ENCODE measurements at regions not wholly inside any gene's neighbourhood (a gene's known extent, or its start where the extent isn't known, plus 50 kb on each side); places are given as distances from the start of the nearest gene placed in this dataset.
A peak's percentile ranks its signal among the peaks of the same experiment; 100 is the strongest.

DNA sequence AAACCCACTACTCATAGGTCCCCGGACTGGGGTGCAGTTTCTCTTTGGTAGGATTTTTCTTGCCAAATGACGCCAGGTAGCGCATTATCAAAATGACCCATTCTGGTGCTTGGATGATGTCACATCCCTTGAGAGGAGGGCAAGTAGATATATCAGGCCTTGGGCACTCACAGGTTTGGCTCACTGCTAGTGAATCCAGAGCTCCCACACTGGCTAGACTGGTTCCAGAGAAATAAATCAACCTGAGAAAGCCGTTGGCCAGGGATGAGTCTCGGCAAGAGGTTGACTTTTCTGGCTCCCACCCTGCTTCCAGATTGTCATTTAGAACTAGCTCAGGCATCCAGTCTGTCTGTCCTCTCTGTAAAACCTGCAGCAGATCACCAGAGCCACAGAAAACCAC, 188.4 kb upstream of the MAF start:
- H3K36me3 ChIP-seq (ENCODE audit: control insufficient read depth, insufficient read depth, low read length), result no peaks in the 10 kb centered on the region
- WGBS, 2 experiments, result 82 to 85% methylated on average over 5 of the region's 5 CpGs
- no peaks in the 10 kb centered on the region for H3K4me1 ChIP-seq (ENCODE audit: control insufficient read depth, insufficient read depth, low read length)
- no peaks in the 10 kb centered on the region for H3K9me3 ChIP-seq (ENCODE audit: control insufficient read depth, low read length)
- no peak overlapping the region for H3K27ac ChIP-seq (ENCODE audit: insufficient read depth, low read depth, low read length, poor library complexity, severe bottlenecking)
- no peaks in the 10 kb centered on the region for H3K27me3 ChIP-seq (ENCODE audit: control insufficient read depth, insufficient read depth, low read length, poor library complexity, severe bottlenecking)
- no peak overlapping the region for H3K4me3 ChIP-seq (ENCODE audit: insufficient read depth, low read depth, low read length)

DNA sequence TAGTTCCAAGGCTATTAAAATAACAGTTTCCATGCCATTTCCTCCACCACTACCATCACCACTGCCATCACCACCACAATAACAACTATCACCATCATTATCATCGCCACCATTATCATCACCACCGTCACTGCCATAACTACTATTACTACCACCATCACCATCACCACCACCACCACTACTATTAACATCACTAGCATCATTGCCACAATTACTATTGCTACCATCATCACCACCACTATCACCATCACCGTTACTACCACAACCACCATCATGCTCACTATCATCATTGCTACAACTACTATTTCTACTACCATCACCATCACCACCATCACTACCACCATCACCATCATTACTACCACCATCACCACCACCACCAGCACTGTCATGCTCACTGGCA, 185.9 kb upstream of the MAF start:
- 90 to 92% methylated on average over 3 of the region's 3 CpGs for WGBS, 2 experiments
- Histone ChIP-seq H3K27ac (ENCODE audit: insufficient read depth, low read depth, low read length, poor library complexity, severe bottlenecking) (no peak overlapping the region), H3K27me3 (ENCODE audit: control insufficient read depth, insufficient read depth, low read length, poor library complexity, severe bottlenecking) (no peaks in the 10 kb centered on the region), H3K36me3 (ENCODE audit: control insufficient read depth, insufficient read depth, low read length) (no peaks in the 10 kb centered on the region), H3K4me3 (ENCODE audit: insufficient read depth, low read depth, low read length) (no peak overlapping the region), H3K9me3 (ENCODE audit: control insufficient read depth, low read length) (no peaks in the 10 kb centered on the region), H3K4me1 (ENCODE audit: control insufficient read depth, insufficient read depth, low read length) (no peaks in the 10 kb centered on the region)

DNA sequence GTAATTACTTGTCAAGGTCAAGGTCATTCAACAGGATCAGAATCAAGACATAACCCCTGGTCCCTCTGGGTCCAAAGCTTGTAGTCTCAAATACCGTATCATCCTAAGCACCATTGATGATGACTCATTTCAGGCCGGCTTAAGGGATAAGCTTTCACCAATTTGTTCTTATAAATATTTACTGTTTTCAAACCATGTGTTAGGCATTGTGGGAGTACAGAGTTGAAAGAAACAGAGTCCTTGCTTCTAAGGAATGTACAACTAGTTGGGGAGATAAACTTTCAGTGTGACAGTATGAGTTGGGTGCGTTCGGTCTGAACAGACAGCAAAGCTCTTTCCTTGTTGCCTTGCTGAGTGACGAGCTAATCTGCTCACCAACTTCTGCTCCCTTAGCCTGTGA, 183.5 kb upstream of the MAF start:
- H3K4me3 ChIP-seq (ENCODE audit: insufficient read depth, low read depth, low read length), result no peak overlapping the region
- no peak overlapping the region for H3K27ac ChIP-seq (ENCODE audit: insufficient read depth, low read depth, low read length, poor library complexity, severe bottlenecking)
- no peaks in the 10 kb centered on the region for H3K9me3 ChIP-seq (ENCODE audit: control insufficient read depth, low read length)
- 94 to 100% methylated on average over 4 to 5 of the region's 5 CpGs for WGBS, 2 experiments
- no peaks in the 10 kb centered on the region for H3K36me3 ChIP-seq (ENCODE audit: control insufficient read depth, insufficient read depth, low read length)
- H3K27me3 ChIP-seq (ENCODE audit: control insufficient read depth, insufficient read depth, low read length, poor library complexity, severe bottlenecking), result no peaks in the 10 kb centered on the region
- H3K4me1 ChIP-seq (ENCODE audit: control insufficient read depth, insufficient read depth, low read length), result no peaks in the 10 kb centered on the region

DNA sequence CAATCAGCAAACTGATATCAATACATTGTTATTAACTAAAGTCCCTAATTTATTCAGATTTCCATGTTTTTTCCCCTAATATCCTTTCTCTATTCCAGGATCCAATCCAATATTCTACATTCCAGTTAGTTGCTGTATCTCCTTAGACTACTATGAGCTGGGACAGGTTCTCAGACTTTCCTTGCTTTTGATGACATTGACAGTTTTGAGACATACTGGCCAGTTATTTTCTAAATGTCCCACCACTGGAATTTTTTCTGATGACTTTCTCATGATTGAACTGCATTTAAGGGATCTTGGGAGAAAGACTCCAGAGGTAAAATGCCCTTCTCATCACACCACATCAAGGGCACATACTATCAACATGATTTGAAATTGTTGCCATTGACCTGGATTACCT, 177.1 kb upstream of the MAF start:
- Histone ChIP-seq H3K4me1 (ENCODE audit: control insufficient read depth, insufficient read depth, low read length) (no peaks in the 10 kb centered on the region), H3K4me3 (ENCODE audit: insufficient read depth, low read depth, low read length) (no peak overlapping the region), H3K36me3 (ENCODE audit: control insufficient read depth, insufficient read depth, low read length) (no peaks in the 10 kb centered on the region), H3K27me3 (ENCODE audit: control insufficient read depth, insufficient read depth, low read length, poor library complexity, severe bottlenecking) (no peaks in the 10 kb centered on the region), H3K9me3 (ENCODE audit: control insufficient read depth, low read length) (no peaks in the 10 kb centered on the region), H3K27ac (ENCODE audit: insufficient read depth, low read depth, low read length, poor library complexity, severe bottlenecking) (no peak overlapping the region)

DNA sequence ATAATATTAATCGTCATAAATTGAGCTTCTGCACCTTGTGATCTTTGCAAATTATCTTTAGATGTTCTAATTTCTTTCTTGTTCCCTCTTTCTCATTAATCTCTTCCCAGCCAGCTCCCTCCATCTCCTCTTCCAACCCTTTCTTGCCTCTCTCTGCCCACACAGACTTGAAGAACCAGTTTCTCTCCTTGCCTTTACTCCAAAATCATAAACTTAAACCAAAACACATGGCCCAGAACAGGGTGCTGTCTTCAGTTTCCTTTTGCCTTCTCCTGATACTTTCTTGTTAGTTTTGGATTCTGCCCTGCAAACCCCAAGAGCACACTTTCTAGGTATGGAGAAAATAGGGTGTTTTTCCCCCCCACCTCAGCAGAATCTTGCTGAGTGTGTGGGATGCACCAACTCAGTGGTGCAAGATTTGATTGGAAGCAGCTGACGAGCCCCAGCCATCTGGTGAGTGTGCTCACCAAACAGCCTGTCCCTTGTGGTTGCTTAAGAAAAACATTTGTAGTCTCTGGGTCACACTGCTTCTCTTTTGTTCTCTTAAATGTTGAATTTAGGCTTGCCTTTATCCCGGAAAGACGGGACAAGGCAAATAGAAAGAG, 175.8 kb upstream of the MAF start:
- Histone ChIP-seq H3K36me3 (ENCODE audit: control insufficient read depth, insufficient read depth, low read length) (no peaks in the 10 kb centered on the region), H3K27me3 (ENCODE audit: control insufficient read depth, insufficient read depth, low read length, poor library complexity, severe bottlenecking) (no peaks in the 10 kb centered on the region), H3K9me3 (ENCODE audit: control insufficient read depth, low read length) (no peaks in the 10 kb centered on the region), H3K4me1 (ENCODE audit: control insufficient read depth, insufficient read depth, low read length) (no peaks in the 10 kb centered on the region), H3K27ac (ENCODE audit: insufficient read depth, low read depth, low read length, poor library complexity, severe bottlenecking) (no peak overlapping the region), H3K4me3 (ENCODE audit: insufficient read depth, low read depth, low read length) (no peak overlapping the region)
- WGBS, 2 experiments, result 56 to 59% methylated on average over 4 of the region's 4 CpGs

DNA sequence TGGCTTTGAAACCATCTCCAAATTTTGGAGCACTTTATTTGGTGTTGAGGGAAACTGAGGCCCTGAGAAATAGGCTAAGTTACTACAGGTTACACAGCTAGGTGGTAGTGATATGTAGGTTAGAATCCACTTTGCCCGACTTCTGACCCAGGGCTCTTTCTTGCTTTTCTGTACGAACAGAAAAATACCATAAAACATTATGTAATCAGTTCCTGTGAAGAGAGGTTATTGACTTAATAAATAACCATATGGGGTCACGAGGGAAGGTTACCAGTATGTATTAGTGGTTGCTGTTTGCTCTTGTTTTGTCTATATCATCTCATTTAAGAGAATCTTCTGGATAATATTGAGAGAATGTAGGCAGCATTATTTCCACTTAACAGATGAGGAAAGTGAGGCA, 172.2 kb upstream of the MAF start:
- H3K27me3 ChIP-seq (ENCODE audit: control insufficient read depth, insufficient read depth, low read length, poor library complexity, severe bottlenecking), result no peaks in the 10 kb centered on the region
- H3K4me1 ChIP-seq (ENCODE audit: control insufficient read depth, insufficient read depth, low read length), result peaks cover 16% of the 10 kb centered on the region
- no peaks in the 10 kb centered on the region for H3K36me3 ChIP-seq (ENCODE audit: control insufficient read depth, insufficient read depth, low read length)
- WGBS, 2 experiments, result 92 to 100% methylated on average over 1 to 3 of the region's 3 CpGs
- no peak overlapping the region for H3K27ac ChIP-seq (ENCODE audit: insufficient read depth, low read depth, low read length, poor library complexity, severe bottlenecking)
- no peak overlapping the region for H3K4me3 ChIP-seq (ENCODE audit: insufficient read depth, low read depth, low read length)
- H3K9me3 ChIP-seq (ENCODE audit: control insufficient read depth, low read length), result no peaks in the 10 kb centered on the region

DNA sequence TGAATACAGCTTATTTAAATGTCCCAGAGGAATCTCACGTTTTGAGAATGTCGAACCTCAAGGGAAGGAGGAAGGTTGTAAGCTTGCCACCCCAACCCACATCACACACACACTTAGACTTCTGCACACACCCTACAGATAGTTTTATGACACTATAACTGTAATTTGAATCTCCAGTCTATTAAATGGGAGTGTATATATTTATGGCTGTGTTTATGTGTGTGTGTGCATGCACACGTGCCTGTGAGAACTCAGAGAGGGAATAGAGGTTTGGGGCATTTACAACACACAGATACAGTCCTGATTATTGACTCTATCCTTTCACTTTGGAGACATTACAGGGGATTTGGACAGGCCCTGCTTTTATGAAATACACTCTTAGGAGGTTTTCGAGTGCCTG, 171.5 kb upstream of the MAF start:
- H3K27me3 ChIP-seq (ENCODE audit: control insufficient read depth, insufficient read depth, low read length, poor library complexity, severe bottlenecking), result no peaks in the 10 kb centered on the region
- H3K27ac ChIP-seq (ENCODE audit: insufficient read depth, low read depth, low read length, poor library complexity, severe bottlenecking), result no peak overlapping the region
- no peaks in the 10 kb centered on the region for H3K36me3 ChIP-seq (ENCODE audit: control insufficient read depth, insufficient read depth, low read length)
- no peak overlapping the region for H3K4me3 ChIP-seq (ENCODE audit: insufficient read depth, low read depth, low read length)
- H3K9me3 ChIP-seq (ENCODE audit: control insufficient read depth, low read length), result no peaks in the 10 kb centered on the region
- WGBS, 2 experiments, result 89 to 96% methylated on average over 4 of the region's 4 CpGs
- H3K4me1 ChIP-seq (ENCODE audit: control insufficient read depth, insufficient read depth, low read length), result peaks cover 16% of the 10 kb centered on the region

DNA sequence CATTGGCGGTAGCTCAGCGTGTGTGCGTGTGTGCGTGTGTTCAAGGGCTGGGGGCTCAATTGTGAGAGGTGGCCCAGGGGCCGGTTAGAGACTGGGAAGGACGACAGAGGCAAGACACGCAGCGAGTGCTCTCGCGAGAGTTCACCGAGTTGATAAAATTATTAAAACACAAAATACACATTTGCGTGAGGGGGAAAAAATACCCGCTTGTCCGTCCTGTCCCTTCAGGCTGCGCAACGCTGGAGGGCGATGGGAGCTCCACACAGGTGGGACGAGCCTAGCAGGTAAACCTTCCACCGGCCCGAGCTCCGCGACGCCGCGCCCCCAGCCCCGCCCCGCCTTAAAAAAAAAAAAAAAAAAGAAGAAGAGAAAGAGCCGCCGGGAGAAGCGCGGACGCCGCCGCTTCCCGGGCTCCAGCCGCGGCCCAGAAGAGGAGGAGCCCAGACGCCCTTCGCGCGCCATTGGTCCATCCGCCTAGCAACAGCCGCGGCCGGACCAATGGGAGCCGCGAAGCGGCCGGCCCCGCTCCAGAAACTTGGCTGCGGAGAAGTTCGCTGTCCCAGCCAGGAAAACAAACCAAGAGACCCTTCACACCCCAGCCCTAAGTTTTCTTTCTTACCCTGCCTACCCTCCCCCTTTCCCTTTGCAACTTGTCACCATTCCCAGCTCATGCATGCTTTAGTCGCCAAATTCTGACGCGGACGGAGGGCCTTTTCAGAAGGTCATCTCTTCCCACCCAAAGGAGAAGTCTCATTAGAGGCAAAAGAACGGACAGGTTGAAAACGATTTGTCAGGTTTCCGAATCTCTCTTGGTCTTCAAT, 169.9 kb upstream of the MAF start:
- no peak overlapping the region for H3K27ac ChIP-seq (ENCODE audit: insufficient read depth, low read depth, low read length, poor library complexity, severe bottlenecking)
- peak overlapping the region; percentile 53 for H3K4me3 ChIP-seq (ENCODE audit: insufficient read depth, low read depth, low read length)
- no peaks in the 10 kb centered on the region for H3K36me3 ChIP-seq (ENCODE audit: control insufficient read depth, insufficient read depth, low read length)
- peaks cover 16% of the 10 kb centered on the region for H3K4me1 ChIP-seq (ENCODE audit: control insufficient read depth, insufficient read depth, low read length)
- 2% methylated on average over 52 to 59 of the region's 59 CpGs for WGBS, 2 experiments
- H3K9me3 ChIP-seq (ENCODE audit: control insufficient read depth, low read length), result no peaks in the 10 kb centered on the region
- no peaks in the 10 kb centered on the region for H3K27me3 ChIP-seq (ENCODE audit: control insufficient read depth, insufficient read depth, low read length, poor library complexity, severe bottlenecking)

DNA sequence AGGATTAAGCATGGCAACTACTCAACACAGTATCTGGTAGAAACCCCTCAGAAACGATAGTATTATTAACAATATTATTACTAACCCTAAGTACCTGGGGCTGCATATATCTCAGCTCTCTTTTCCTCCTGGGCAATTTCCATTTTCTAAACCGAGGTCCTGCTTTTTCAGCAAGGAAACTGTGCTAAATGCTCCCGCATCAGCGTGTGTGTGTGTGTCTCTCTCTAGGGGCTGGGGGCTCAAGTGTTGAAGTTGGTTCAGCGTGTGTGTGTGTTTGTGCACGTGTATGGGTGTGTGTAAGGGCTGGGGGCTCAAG, 169.3 kb upstream of the MAF start:
- Histone ChIP-seq H3K4me1 (ENCODE audit: control insufficient read depth, insufficient read depth, low read length) (peaks cover 16% of the 10 kb centered on the region), H3K27me3 (ENCODE audit: control insufficient read depth, insufficient read depth, low read length, poor library complexity, severe bottlenecking) (no peaks in the 10 kb centered on the region), H3K27ac (ENCODE audit: insufficient read depth, low read depth, low read length, poor library complexity, severe bottlenecking) (no peak overlapping the region), H3K9me3 (ENCODE audit: control insufficient read depth, low read length) (no peaks in the 10 kb centered on the region), H3K36me3 (ENCODE audit: control insufficient read depth, insufficient read depth, low read length) (no peaks in the 10 kb centered on the region), H3K4me3 (ENCODE audit: insufficient read depth, low read depth, low read length) (peak overlapping the region; percentile 53)
- WGBS, 2 experiments, result 21 to 32% methylated on average over 2 to 4 of the region's 6 CpGs

DNA sequence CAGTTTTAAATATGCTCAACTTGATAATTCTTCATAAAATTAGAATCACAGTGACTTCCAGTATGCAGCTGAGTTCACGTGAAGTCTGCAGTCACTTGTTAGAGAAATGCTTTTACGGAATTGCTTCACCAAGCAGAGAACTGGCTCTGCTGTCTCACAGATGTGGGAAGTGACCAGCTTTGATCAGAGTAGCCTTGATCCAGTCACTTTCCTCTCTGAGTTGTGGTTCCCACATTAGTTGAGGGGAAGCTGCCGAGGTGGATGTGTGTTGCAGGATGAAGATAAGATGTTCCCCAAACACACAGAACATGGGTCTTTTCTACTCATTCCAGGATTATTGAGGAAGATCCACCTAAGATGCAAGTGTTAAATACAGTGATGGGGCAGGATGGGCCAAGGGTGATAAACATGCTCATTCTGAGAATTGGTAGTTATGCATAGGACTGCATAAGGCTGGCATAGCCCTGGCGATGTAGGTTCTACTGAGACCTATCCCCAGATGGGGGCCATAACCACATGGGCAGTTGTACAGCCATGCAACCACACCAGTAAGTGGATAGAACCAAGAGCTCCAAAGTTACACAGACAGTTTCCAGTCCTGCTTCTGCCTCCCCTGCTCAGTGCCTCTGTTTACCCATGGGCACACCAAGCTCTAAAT, 168.9 kb upstream of the MAF start:
- Histone ChIP-seq H3K27me3 (ENCODE audit: control insufficient read depth, insufficient read depth, low read length, poor library complexity, severe bottlenecking) (no peaks in the 10 kb centered on the region), H3K9me3 (ENCODE audit: control insufficient read depth, low read length) (no peaks in the 10 kb centered on the region), H3K4me3 (ENCODE audit: insufficient read depth, low read depth, low read length) (no peak overlapping the region), H3K36me3 (ENCODE audit: control insufficient read depth, insufficient read depth, low read length) (no peaks in the 10 kb centered on the region), H3K4me1 (ENCODE audit: control insufficient read depth, insufficient read depth, low read length) (peaks cover 16% of the 10 kb centered on the region), H3K27ac (ENCODE audit: insufficient read depth, low read depth, low read length, poor library complexity, severe bottlenecking) (no peak overlapping the region)
- 94 to 96% methylated on average over 4 of the region's 4 CpGs for WGBS, 2 experiments
